ENCODE measurements at regions not wholly inside any gene's neighbourhood (a gene's known extent, or its start where the extent isn't known, plus 50 kb on each side); places are given as distances from the start of the nearest gene placed in this dataset.

- Histone ChIP-seq H3K27ac (ENCODE audit: low read length) (no peak overlapping the region), H3K27me3 (replicated peaks in 1 of 2; ENCODE audit: control insufficient read depth in 2 of 2, extremely low read depth in 1 of 2, insufficient read depth in 2 of 2, low read length in 1 of 2) (peaks cover 0 to 2% of the 10 kb centered on the region in 2 experiments), H3K4me1 (ENCODE audit: control insufficient read depth in 1 of 2, extremely low read depth in 1 of 2, insufficient read depth in 2 of 2, low read length in 2 of 2) (no peaks in the 10 kb centered on the region), H3K36me3 (ENCODE audit: control insufficient read depth in 2 of 2, extremely low read depth in 1 of 2, insufficient read depth in 1 of 2, low read length in 1 of 2) (no peaks in the 10 kb centered on the region), H3K4me3 (ENCODE audit: control insufficient read depth in 1 of 2, extremely low read depth in 1 of 2, low read length in 1 of 2) (no peak overlapping the region), H3K9me3 (no peaks in the 10 kb centered on the region)
- ChIA-PET POLR2A (no interaction called here), CTCF (no interaction called here)
- Mint-ChIP-seq H3K4me3 (no peak overlapping the region), H3K4me1 (peaks cover 0 to 6% (median 4%) of the 10 kb centered on the region in 3 donors), H3K36me3 (no peaks in the 10 kb centered on the region), H3K9me3 (no peaks in the 10 kb centered on the region), H3K27me3 (peaks cover under 1 to 2% of the 10 kb centered on the region in 2 donors), H3K27ac (no peak overlapping the region)
- WGBS (ENCODE audit: insufficient coverage), result no CpG with 5 or more reads among the region's 3 CpGs
- DNase-seq, result no peak
- ATAC-seq (replicated peaks in 1 of 4), result no peak
Observed at GRCh38 chr10:90989378-90989777, 68.5 kb upstream of the ANKRD1 start.

- Histone ChIP-seq H3K36me3 (ENCODE audit: control insufficient read depth in 2 of 2, extremely low read depth in 1 of 2, insufficient read depth in 1 of 2, low read length in 1 of 2) (no peaks in the 10 kb centered on the region), H3K27me3 (replicated peaks in 1 of 2; ENCODE audit: control insufficient read depth in 2 of 2, extremely low read depth in 1 of 2, insufficient read depth in 2 of 2, low read length in 1 of 2) (peaks cover 0 to 2% of the 10 kb centered on the region in 2 experiments), H3K4me1 (ENCODE audit: control insufficient read depth in 1 of 2, extremely low read depth in 1 of 2, insufficient read depth in 2 of 2, low read length in 2 of 2) (no peaks in the 10 kb centered on the region), H3K9me3 (no peaks in the 10 kb centered on the region), H3K27ac (ENCODE audit: low read length) (no peak overlapping the region), H3K4me3 (ENCODE audit: control insufficient read depth in 1 of 2, extremely low read depth in 1 of 2, low read length in 1 of 2) (no peak overlapping the region)
- DNase-seq (no peak), ATAC-seq (replicated peaks in 1 of 4) (no peak)
- CTCF ChIA-PET, result interaction anchor here (1.0 to 1.1 kb wide), 2 partner anchors 13 to 14 kb away, joined by 3 read pairs; no protein-coding TSS in a partner anchor
- Mint-ChIP-seq H3K4me1 (peaks cover 0 to 4% (median 0%) of the 10 kb centered on the region in 3 donors), H3K36me3 (no peaks in the 10 kb centered on the region), H3K4me3 (no peak overlapping the region), H3K9me3 (no peaks in the 10 kb centered on the region), H3K27me3 (peaks cover 5 to 8% of the 10 kb centered on the region in 2 donors), H3K27ac (no peak overlapping the region)
- WGBS (ENCODE audit: insufficient coverage), result no CpG with 5 or more reads among the region's 2 CpGs
- POLR2A ChIA-PET, result no interaction called here
Observed at GRCh38 chr10:90992462-90992861, 71.6 kb upstream of the ANKRD1 start.

- no peak for DNase-seq
- Mint-ChIP-seq H3K9me3 (no peaks in the 10 kb centered on the region), H3K27me3 (peaks cover 5 to 8% of the 10 kb centered on the region in 2 donors), H3K27ac (no peak overlapping the region), H3K4me1 (peaks cover 0 to 4% (median 0%) of the 10 kb centered on the region in 3 donors), H3K4me3 (no peak overlapping the region), H3K36me3 (no peaks in the 10 kb centered on the region)
- H3K4me1 ChIP-seq (ENCODE audit: control insufficient read depth in 1 of 2, extremely low read depth in 1 of 2, insufficient read depth in 2 of 2, low read length in 2 of 2), result no peaks in the 10 kb centered on the region
- 75% methylated on average over 2 of the region's 3 CpGs for WGBS (ENCODE audit: insufficient coverage)
- H3K9me3 ChIP-seq, result no peaks in the 10 kb centered on the region
- no peak overlapping the region for H3K27ac ChIP-seq (ENCODE audit: low read length)
- no peaks in the 10 kb centered on the region for H3K36me3 ChIP-seq (ENCODE audit: control insufficient read depth in 2 of 2, extremely low read depth in 1 of 2, insufficient read depth in 1 of 2, low read length in 1 of 2)
- peaks cover 0 to 2% of the 10 kb centered on the region in 2 experiments for H3K27me3 ChIP-seq (replicated peaks in 1 of 2; ENCODE audit: control insufficient read depth in 2 of 2, extremely low read depth in 1 of 2, insufficient read depth in 2 of 2, low read length in 1 of 2)
- ChIA-PET POLR2A (no interaction called here), CTCF (interaction anchor here (1.0 to 1.1 kb wide), 2 partner anchors 12 to 13 kb away, joined by 3 read pairs; no protein-coding TSS in a partner anchor)
- no peak overlapping the region for H3K4me3 ChIP-seq (ENCODE audit: control insufficient read depth in 1 of 2, extremely low read depth in 1 of 2, low read length in 1 of 2)
- ATAC-seq (replicated peaks in 1 of 4), result no peak
Observed at GRCh38 chr10:90993340-90993739, 72.5 kb upstream of the ANKRD1 start.

- H3K27me3 Mint-ChIP-seq, result peaks cover 5 to 8% of the 10 kb centered on the region in 2 donors
- Histone ChIP-seq H3K4me3 (ENCODE audit: control insufficient read depth in 1 of 2, extremely low read depth in 1 of 2, low read length in 1 of 2) (no peak overlapping the region), H3K9me3 (no peaks in the 10 kb centered on the region), H3K27ac (ENCODE audit: low read length) (no peak overlapping the region), H3K36me3 (ENCODE audit: control insufficient read depth in 2 of 2, extremely low read depth in 1 of 2, insufficient read depth in 1 of 2, low read length in 1 of 2) (no peaks in the 10 kb centered on the region), H3K27me3 (replicated peaks in 1 of 2; ENCODE audit: control insufficient read depth in 2 of 2, extremely low read depth in 1 of 2, insufficient read depth in 2 of 2, low read length in 1 of 2) (peaks cover 0 to 2% of the 10 kb centered on the region in 2 experiments), H3K4me1 (ENCODE audit: control insufficient read depth in 1 of 2, extremely low read depth in 1 of 2, insufficient read depth in 2 of 2, low read length in 2 of 2) (no peaks in the 10 kb centered on the region)
- POLR2A ChIA-PET, result no interaction called here
- CTCF ChIA-PET, result no interaction called here
- WGBS (ENCODE audit: insufficient coverage), result 57% methylated on average over 1 of the region's 3 CpGs
- DNase-seq (no peak), ATAC-seq (replicated peaks in 1 of 4) (no peak)
- no peak overlapping the region for H3K4me3 Mint-ChIP-seq
- H3K27ac Mint-ChIP-seq, result no peak overlapping the region
- no peaks in the 10 kb centered on the region for H3K36me3 Mint-ChIP-seq
- H3K9me3 Mint-ChIP-seq, result no peaks in the 10 kb centered on the region
- peaks cover 0 to 4% (median 0%) of the 10 kb centered on the region in 3 donors for H3K4me1 Mint-ChIP-seq
Observed at GRCh38 chr10:90997670-90998069, 76.8 kb upstream of the ANKRD1 start.

- Histone ChIP-seq H3K27me3 (replicated peaks in 1 of 2; ENCODE audit: control insufficient read depth in 2 of 2, extremely low read depth in 1 of 2, insufficient read depth in 2 of 2, low read length in 1 of 2) (peaks cover 0 to 2% of the 10 kb centered on the region in 2 experiments), H3K36me3 (ENCODE audit: control insufficient read depth in 2 of 2, extremely low read depth in 1 of 2, insufficient read depth in 1 of 2, low read length in 1 of 2) (no peaks in the 10 kb centered on the region), H3K4me3 (ENCODE audit: control insufficient read depth in 1 of 2, extremely low read depth in 1 of 2, low read length in 1 of 2) (no peak overlapping the region), H3K4me1 (ENCODE audit: control insufficient read depth in 1 of 2, extremely low read depth in 1 of 2, insufficient read depth in 2 of 2, low read length in 2 of 2) (no peaks in the 10 kb centered on the region), H3K27ac (ENCODE audit: low read length) (no peak overlapping the region), H3K9me3 (no peaks in the 10 kb centered on the region)
- Mint-ChIP-seq H3K27ac (no peak overlapping the region), H3K4me1 (no peaks in the 10 kb centered on the region), H3K27me3 (peaks cover 5 to 8% of the 10 kb centered on the region in 2 donors), H3K4me3 (no peak overlapping the region), H3K36me3 (no peaks in the 10 kb centered on the region), H3K9me3 (no peaks in the 10 kb centered on the region)
- WGBS (ENCODE audit: insufficient coverage), result 87% methylated on average over 5 of the region's 11 CpGs
- ChIA-PET POLR2A (no interaction called here), CTCF (interaction anchor here (0.6 to 13.0 kb wide), 4 partner anchors 9 to 253 kb away, joined by 3 to 248 read pairs (median 3); no protein-coding TSS in a partner anchor)
- ATAC-seq (replicated peaks in 1 of 4) (no peak), DNase-seq (no peak)
Observed at GRCh38 chr10:90998733-90999511, 78.0 kb upstream of the ANKRD1 start.

GRCh38 chr10:90999512-91000172 lies 78.8 kb upstream of the ANKRD1 start:
- Mint-ChIP-seq H3K4me3 (no peak overlapping the region), H3K27me3 (peaks cover under 1 to 5% of the 10 kb centered on the region in 2 donors), H3K9me3 (no peaks in the 10 kb centered on the region), H3K27ac (no peak overlapping the region), H3K4me1 (no peaks in the 10 kb centered on the region), H3K36me3 (no peaks in the 10 kb centered on the region)
- no peaks in the 10 kb centered on the region for H3K36me3 ChIP-seq (ENCODE audit: control insufficient read depth in 2 of 2, extremely low read depth in 1 of 2, insufficient read depth in 1 of 2, low read length in 1 of 2)
- no peaks in the 10 kb centered on the region for H3K4me1 ChIP-seq (ENCODE audit: control insufficient read depth in 1 of 2, extremely low read depth in 1 of 2, insufficient read depth in 2 of 2, low read length in 2 of 2)
- H3K27me3 ChIP-seq (replicated peaks in 1 of 2; ENCODE audit: control insufficient read depth in 2 of 2, extremely low read depth in 1 of 2, insufficient read depth in 2 of 2, low read length in 1 of 2), result no peaks in the 10 kb centered on the region
- 100% methylated on average over 2 of the region's 5 CpGs for WGBS (ENCODE audit: insufficient coverage)
- H3K4me3 ChIP-seq (ENCODE audit: control insufficient read depth in 1 of 2, extremely low read depth in 1 of 2, low read length in 1 of 2), result no peak overlapping the region
- no peaks in the 10 kb centered on the region for H3K9me3 ChIP-seq
- no peak overlapping the region for H3K27ac ChIP-seq (ENCODE audit: low read length)
- ATAC-seq (replicated peaks in 1 of 4), result no peak
- no peak for DNase-seq
- POLR2A ChIA-PET, result no interaction called here
- CTCF ChIA-PET, result interaction anchor here (1.0 to 13.0 kb wide), 2 partner anchors 250 to 252 kb away, joined by 3 to 248 read pairs; no protein-coding TSS in a partner anchor
